DMS 273 (cell line): ENCODE measurements at regions not wholly inside any gene's neighbourhood (a gene's known extent, or its start where the extent isn't known, plus 50 kb on each side); places are given as distances from the start of the nearest gene placed in this dataset.
A peak's percentile ranks its signal among the peaks of the same experiment; 100 is the strongest.
"Not testable (repeated sequence)": the region's sequence is repeated elsewhere in the genome, so short reads cannot be mapped to it uniquely, and the experiment has no call there.

Experiments
- DNase-seq: peaks from one replicate; lab custom pipeline; 2025; ENCODE audit not compliant: unreplicated experiment; lab: John Stamatoyannopoulos, UW

- no peak for DNase-seq
These were observed 63.7 kb upstream of the SYT4 start for GRCh38 chr18:43341014-43341413.

GRCh38 chr18:43350176-43350575 is 72.9 kb upstream of the SYT4 start:
- DNase-seq: no peak

DNA sequence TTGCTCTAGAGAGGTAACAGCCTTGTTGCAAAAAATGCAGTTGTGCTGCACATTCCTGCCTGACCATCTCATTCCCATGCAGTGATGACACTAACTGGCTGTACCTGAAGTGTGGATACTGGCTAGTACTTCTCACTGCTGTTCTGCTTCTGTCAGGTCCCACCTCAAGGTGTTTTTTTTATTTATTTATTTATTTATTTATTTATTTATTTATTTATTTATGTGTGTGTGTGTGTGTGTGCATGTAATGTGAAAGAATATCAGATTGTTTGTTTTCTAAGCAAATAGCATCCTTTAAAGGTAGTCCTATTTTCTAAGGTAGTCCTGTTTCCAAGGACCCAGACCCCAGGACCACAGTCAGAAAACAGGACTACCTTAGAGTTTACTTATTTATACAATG is 87.2 kb upstream of the SYT4 start:
- no peak for DNase-seq

- DNase-seq: no peak
These were observed 90.6 kb upstream of the SYT4 start for GRCh38 chr18:43367895-43368294.

DNA sequence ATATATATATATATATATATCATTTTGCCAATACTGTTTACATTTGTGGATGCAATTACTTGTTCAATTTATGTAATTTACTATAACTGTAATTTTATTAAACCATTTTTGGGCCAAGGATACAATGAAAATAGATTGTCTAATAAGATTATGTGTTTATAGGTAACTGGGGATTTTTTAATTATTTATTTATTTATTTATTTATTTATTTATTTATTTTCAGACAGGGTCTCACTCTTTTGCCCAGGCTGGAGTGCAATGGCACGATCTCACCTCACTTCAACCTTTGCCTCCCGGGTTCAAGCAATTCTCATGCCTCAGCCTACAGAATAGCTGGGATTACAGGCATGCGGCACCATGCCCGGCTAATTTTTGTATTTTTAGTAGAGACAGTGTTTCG is 92.0 kb upstream of the SYT4 start:
- DNase-seq: not testable (repeated sequence)

DNA sequence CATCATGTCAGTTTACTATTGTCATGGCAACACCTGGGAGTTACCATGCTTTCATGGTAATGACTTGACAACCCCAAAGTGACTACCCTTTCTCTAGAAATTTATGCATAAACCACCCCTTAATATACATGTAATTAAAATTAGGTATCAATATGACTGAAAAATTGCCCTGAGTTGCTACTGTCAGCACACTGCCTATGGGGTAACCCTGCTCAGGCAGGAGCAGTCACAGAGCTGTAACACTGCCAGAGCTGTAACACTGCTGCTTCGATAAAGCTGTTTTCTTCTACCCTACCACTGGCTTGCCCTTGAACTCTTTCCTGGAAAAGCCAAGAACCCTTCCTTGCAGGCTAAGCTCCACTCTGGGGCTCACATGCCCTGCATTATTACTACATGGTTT is 95.5 kb upstream of the SYT4 start:
- DNase-seq: no peak

- no peak for DNase-seq
These were observed 102.9 kb upstream of the SYT4 start for GRCh38 chr18:43380104-43380672.

- DNase-seq: peak; percentile 20
These were observed 105.5 kb upstream of the SYT4 start for GRCh38 chr18:43382641-43383403.

DNA sequence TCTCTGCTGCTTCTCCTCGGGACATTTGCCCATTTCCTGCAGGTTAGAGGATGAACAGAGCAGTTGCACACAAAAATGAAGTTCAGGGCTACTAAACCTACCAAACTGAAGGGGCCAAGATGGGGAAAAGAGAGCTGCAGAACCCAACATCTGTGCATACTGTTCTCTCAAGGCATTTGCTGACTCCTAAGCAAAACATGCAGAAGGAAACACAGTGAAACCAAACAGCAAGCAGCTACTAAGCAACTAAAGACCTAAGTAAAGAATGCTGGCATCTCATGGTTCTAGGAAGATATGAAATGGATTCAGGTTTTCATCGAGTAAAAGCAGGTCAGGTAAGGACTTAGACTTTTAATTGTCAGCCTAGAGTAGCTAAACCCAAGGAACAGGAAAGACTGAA is 111.9 kb upstream of the SYT4 start:
- DNase-seq: no peak

DNA sequence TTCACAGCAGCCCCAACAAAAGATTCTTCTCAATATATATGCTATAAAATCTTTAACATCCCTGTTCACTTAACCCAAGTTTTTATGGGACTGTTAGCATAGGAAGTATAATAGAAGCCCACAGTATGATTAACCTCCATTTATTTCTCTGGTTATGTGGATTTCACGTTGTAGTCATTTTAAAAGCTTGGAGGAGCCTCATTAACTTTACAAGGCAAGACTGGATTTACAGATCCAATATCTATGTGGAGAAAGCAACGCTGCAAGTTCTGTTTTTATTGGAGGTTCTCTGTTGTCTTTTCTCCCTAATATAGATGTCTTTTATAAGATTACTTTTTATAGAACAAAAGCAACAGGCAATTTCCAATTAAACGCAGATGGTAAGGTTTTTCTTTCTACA is 114.9 kb upstream of the SYT4 start:
- no peak for DNase-seq

- DNase-seq: peak; percentile 35
These were observed 115.9 kb upstream of the SYT4 start for GRCh38 chr18:43393174-43393573.

GRCh38 chr18:43396266-43396665 is 119.0 kb upstream of the SYT4 start:
- DNase-seq: peak; percentile 41

DNA sequence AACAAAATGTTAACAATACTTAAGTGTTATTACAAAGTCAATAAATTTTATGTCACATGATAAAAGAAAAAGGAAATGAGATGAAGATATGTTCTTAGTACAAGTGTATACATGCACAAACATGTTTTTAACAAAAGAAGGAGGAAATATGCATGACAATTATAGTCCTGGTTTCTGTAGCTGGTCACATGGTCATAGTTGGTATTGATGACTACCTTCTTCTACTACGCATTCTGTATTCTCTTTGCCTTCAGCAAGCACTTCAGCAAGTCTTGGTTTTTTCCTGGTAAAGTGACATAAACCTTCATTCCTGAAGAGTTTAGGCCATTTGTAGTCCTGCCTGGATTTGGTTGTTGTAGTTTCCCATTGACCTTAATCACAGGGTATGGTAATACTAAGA is 121.3 kb upstream of the SYT4 start:
- DNase-seq: no peak

DNA sequence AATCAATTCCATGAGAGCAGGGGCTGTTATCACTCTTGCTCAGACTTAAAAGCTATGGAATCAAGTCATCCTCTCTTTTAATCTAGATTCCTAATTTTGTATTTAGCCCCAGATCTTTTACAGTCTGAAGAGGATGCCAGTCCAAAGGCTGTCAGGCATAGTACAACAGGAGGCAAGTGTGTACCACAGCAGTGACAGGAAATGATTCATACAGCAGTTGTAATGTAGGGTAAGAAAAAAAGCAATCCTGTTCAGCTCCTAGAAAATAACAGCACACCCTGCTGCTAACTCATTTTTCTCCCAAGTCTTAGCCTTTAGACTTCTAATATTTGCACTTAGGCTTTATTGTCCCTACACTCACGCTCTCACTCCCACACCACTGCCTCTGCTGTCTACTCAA is 127.8 kb upstream of the SYT4 start:
- DNase-seq: no peak

DNA sequence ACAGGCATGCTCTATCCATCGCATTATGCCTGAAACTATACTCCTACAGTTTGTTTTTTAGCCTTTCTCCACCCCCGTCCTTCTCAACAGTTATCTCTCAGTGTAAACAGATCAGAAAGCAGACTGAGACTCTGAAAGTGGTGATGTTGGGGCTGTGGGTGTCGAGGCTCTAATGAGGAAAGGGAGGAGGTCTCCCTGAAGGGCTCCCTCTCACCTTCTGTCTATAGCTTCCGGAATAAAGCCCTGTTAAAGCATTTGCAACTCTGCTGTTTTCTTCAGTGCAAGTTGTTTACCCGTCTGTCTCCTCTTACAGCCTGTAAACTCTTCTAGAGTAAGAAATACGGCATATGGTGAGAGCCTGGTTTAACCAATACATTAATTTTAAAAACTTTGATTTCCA is 136.7 kb upstream of the SYT4 start:
- no peak for DNase-seq

DNA sequence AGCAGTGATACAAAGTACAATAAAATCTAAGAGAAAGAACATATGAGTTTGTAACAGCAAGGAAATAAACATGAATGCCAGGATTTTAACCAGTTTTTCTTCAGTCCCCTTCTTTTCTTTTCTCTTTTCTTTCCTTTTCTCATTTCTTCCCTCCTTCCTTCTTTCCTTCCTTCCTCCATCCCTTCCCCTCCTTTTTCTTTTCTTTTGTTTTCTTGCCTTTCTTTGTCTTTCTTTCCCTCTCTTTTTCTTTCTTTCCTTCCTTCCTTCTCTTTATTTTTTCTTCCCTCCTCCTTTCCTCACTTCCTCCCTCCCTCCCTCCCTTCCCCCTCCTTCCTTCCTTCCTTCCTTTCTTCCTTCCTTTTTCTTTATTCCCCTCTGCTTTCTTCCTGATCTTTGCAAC is 142.8 kb upstream of the SYT4 start:
- no peak for DNase-seq

- DNase-seq: peak; percentile 1
These were observed 143.7 kb upstream of the SYT4 start for GRCh38 chr18:43420950-43421349.

DNA sequence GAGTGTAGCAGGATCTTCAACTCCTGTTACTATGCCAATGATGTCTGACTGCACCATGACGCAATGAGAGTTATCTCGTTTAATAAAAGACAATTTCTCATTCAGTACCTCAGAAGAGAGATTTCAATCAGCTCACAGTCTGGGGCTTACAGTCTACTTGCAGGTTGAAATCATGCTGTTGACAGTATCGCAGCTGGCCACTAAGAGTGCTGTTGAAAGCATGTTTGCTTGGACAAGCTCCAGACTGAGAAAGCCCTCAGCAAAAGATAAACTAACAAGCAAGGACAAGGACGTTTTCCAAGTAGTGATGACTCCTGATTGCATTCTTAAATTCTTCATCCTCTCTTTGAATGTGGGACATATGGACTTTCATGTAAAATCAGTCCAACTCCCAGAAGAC is 145.2 kb upstream of the SYT4 start:
- peak; percentile 39 for DNase-seq

DNA sequence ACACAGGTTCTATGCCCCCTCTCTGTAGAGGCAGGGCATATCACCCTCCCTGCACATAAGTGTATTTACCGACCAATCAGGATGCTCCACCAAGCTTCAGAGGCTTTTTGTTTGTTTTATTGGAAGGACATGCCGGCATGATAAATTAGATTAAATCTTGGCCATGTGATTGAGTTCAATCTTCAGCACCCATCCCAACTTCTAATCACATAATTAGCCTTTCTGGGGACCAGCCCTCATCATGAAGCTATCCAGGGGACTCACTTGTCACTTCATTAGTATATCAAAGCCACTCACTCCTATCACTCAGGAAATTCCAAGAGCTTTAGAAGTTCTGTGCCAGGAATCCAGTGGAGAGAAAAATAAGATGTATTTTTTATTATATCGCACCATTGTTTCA is 158.6 kb upstream of the SYT4 start:
- DNase-seq: no peak

GRCh38 chr18:43442131-43442530 is 164.8 kb upstream of the SYT4 start:
- peak; percentile 23 for DNase-seq

DNA sequence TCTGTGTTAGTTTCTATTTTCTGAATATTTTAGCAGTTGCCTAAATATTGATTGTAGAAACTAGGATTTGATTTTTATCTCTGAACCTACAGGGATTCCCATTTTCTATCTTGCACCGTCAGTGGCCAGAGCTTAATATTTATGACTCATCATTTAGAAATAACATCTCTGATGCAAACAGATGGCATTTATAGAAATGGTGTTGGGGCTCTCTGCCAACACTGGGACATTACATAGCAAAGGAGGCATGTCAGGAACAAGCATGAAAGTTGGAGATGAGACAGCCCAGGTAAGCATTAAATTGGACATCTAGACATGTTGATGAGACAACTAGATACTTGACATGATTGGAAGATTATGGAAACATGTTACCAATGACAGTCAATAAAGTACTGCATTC is 165.3 kb upstream of the SYT4 start:
- peak; percentile 54 for DNase-seq

- no peak for DNase-seq
These were observed 188.2 kb upstream of the SYT4 start for GRCh38 chr18:43465483-43465882.

DNA sequence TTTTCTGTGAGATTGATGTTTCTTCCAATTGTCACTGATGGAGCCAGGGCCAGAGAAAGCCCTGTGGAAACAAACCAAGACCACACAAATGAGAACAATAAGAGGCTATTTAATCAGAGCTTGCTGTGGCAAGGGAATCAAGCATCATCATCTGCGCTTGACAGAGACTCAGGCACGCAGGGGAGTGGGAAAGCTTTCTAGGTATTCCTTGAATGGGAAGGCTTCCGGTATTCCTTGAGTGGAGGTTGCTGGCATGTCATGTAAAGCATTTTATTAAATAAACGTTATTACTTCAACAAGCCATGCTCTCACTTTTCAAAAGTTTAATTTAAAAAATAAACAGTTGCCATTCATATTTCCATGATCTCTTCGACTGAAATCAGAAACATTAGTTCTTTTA is 194.6 kb upstream of the SYT4 start:
- no peak for DNase-seq
